ENCODE measurements at regions not wholly inside any gene's neighbourhood (a gene's known extent, or its start where the extent isn't known, plus 50 kb on each side); places are given as distances from the start of the nearest gene placed in this dataset.

DNA sequence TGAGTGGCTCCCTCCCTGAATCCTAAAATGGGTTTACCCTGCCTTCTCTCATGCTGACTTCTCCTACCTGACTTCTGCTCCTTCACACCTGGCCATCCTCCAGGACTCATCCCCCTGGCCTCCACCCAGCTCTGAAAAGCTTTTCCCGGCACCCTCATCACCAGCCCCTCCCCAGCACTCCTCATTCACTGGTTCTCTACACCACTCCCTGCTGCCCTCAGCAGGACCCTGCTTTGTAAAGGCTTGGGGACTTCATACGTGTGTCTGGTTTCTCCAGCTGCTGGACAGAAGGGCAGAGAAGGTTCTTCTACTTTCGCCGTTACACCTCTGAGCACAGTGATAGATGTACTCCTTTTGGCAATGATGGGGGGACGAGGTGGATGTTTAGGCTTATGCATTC, 184.9 kb upstream of the UBE3A start:
- no peak for FAIRE-seq
- no peak for TF ChIP-seq GATA2 (IDR thresholded peaks at IDR 0.05; ENCODE audit: insufficient read depth, insufficient read length, low read depth, low read length)

DNA sequence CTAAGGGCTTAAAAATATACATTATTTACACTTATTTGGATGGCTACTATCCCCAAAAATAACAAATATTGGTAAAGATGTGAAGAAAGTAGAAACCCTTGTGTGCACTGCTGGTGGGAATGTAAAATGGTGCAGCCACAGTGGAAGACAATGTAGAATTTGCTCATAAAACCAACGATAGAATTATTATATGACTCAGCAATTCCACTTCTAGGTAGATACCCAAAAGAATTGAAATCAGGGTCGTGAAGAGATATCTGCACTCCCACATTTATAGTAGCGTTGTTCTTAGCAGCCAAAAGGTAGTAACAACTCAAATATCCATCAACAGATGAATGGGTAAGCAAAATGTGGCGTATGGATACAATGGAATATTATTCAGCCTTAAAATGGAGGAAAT, 181.6 kb upstream of the UBE3A start:
- Histone ChIP-seq H3K27ac (ENCODE audit: insufficient read depth, low read depth, low read length) (no peak overlapping the region), H3K36me3 (ENCODE audit: control insufficient read depth in 2 of 2, extremely low read depth in 1 of 2, insufficient read depth in 2 of 2, low read length in 2 of 2) (no peaks in the 10 kb centered on the region), H4K20me1 (replicated peaks; ENCODE audit: control insufficient read depth, extremely low read depth, insufficient read depth, low read length) (no peaks in the 10 kb centered on the region), H3K4me2 (ENCODE audit: insufficient read depth, low read length) (no peak overlapping the region), H3K4me3 (replicated peaks in 1 of 3; ENCODE audit: insufficient read depth in 1 of 3, low read depth in 1 of 3, low read length in 3 of 3) (no peak overlapping the region), H3K9me3 (replicated peaks; ENCODE audit: control insufficient read depth, insufficient read depth, low read length) (peaks cover 8% of the 10 kb centered on the region), H3K9me1 (replicated peaks; ENCODE audit: control insufficient read depth, extremely low read depth, insufficient read depth, low read length) (no peaks in the 10 kb centered on the region), H3K79me2 (ENCODE audit: control insufficient read depth, insufficient read depth, low read length) (no peaks in the 10 kb centered on the region), H3K9ac (replicated peaks; ENCODE audit: extremely low read depth, insufficient read depth, low read length) (no peak overlapping the region), H3K27me3 (ENCODE audit: control insufficient read depth in 2 of 2, insufficient read depth in 2 of 2, low read length in 2 of 2) (no peaks in the 10 kb centered on the region), H2AFZ (ENCODE audit: low read depth, low read length) (no peak overlapping the region), H3K4me1 (ENCODE audit: control insufficient read depth, extremely low read depth, insufficient read depth, low read length) (no peaks in the 10 kb centered on the region)
- dilution Hi-C loops (cut with MboI; ENCODE audit: extremely low pct_ligation_motif_present, low sequenced_read_pairs) (no loop called here), intact Hi-C loops (cut with micrococcal nuclease) (no loop called here)
- FAIRE-seq (no peak), DNase-seq (ENCODE audit: low read depth, low spot score) (no peak)
- ChIA-PET CTCF (no interaction called here), POLR2A (no interaction called here)
- TF ChIP-seq, protein P1, sequence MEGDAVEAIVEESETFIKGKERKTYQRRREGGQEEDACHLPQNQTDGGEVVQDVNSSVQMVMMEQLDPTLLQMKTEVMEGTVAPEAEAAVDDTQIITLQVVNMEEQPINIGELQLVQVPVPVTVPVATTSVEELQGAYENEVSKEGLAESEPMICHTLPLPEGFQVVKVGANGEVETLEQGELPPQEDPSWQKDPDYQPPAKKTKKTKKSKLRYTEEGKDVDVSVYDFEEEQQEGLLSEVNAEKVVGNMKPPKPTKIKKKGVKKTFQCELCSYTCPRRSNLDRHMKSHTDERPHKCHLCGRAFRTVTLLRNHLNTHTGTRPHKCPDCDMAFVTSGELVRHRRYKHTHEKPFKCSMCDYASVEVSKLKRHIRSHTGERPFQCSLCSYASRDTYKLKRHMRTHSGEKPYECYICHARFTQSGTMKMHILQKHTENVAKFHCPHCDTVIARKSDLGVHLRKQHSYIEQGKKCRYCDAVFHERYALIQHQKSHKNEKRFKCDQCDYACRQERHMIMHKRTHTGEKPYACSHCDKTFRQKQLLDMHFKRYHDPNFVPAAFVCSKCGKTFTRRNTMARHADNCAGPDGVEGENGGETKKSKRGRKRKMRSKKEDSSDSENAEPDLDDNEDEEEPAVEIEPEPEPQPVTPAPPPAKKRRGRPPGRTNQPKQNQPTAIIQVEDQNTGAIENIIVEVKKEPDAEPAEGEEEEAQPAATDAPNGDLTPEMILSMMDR (IDR thresholded peaks at IDR 0.05; ENCODE audit: extremely low read depth in 1 of 2, insufficient read depth in 1 of 2, low read depth in 1 of 2, low read length in 2 of 2) = no peak
- TF ChIP-seq POLR2A (IDR thresholded peaks at IDR 0.05; ENCODE audit: low read depth, low read length) (no peak), FOS (IDR thresholded peaks at IDR 0.05; ENCODE audit: borderline replicate concordance, insufficient read depth, low read length) (no peak), JUN (IDR thresholded peaks at IDR 0.05; ENCODE audit: borderline replicate concordance, insufficient read depth, insufficient read length, low read depth) (no peak), GATA2 (IDR thresholded peaks at IDR 0.05; ENCODE audit: insufficient read depth, insufficient read length, low read depth, low read length) (no peak), EZH2 (IDR thresholded peaks at IDR 0.05; ENCODE audit: borderline replicate concordance, low read depth, low read length, severe bottlenecking) (no peak), POLR2AphosphoS5 (IDR thresholded peaks at IDR 0.05; ENCODE audit: insufficient read depth, low read depth, low read length) (no peak), MYC (IDR thresholded peaks at IDR 0.05; ENCODE audit: low read depth, low read length) (no peak)
- TF ChIP-seq, protein P2, sequence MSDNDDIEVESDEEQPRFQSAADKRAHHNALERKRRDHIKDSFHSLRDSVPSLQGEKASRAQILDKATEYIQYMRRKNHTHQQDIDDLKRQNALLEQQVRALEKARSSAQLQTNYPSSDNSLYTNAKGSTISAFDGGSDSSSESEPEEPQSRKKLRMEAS (IDR thresholded peaks at IDR 0.05; ENCODE audit: insufficient read depth, insufficient read length) = no peak
- no TSS peak for BruUV-seq (replicated peaks)

More for the DNA sequence above, 184.9 kb upstream of the UBE3A start:
- H3K9me1 ChIP-seq (replicated peaks; ENCODE audit: control insufficient read depth, extremely low read depth, insufficient read depth, low read length) = no peaks in the 10 kb centered on the region
- dilution Hi-C loops (cut with MboI; ENCODE audit: extremely low pct_ligation_motif_present, low sequenced_read_pairs) = no loop called here
- H3K9ac ChIP-seq (replicated peaks; ENCODE audit: extremely low read depth, insufficient read depth, low read length) = no peak overlapping the region
- ChIA-PET CTCF (no interaction called here), POLR2A (no interaction called here)
- no peaks in the 10 kb centered on the region for H3K4me1 ChIP-seq (ENCODE audit: control insufficient read depth, extremely low read depth, insufficient read depth, low read length)
- H3K4me3 ChIP-seq (replicated peaks in 1 of 3; ENCODE audit: insufficient read depth in 1 of 3, low read depth in 1 of 3, low read length in 3 of 3) = no peak overlapping the region
- H3K9me3 ChIP-seq (replicated peaks; ENCODE audit: control insufficient read depth, insufficient read depth, low read length) = peaks cover 2% of the 10 kb centered on the region
- H4K20me1 ChIP-seq (replicated peaks; ENCODE audit: control insufficient read depth, extremely low read depth, insufficient read depth, low read length) = no peaks in the 10 kb centered on the region
- H3K79me2 ChIP-seq (ENCODE audit: control insufficient read depth, insufficient read depth, low read length) = no peaks in the 10 kb centered on the region
- intact Hi-C loops (cut with micrococcal nuclease) = no loop called here
- no peaks in the 10 kb centered on the region for H3K36me3 ChIP-seq (ENCODE audit: control insufficient read depth in 2 of 2, extremely low read depth in 1 of 2, insufficient read depth in 2 of 2, low read length in 2 of 2)
- DNase-seq (ENCODE audit: low read depth, low spot score) = no peak
- no peak overlapping the region for H2AFZ ChIP-seq (ENCODE audit: low read depth, low read length)
- no TSS peak for BruUV-seq (replicated peaks)
- H3K4me2 ChIP-seq (ENCODE audit: insufficient read depth, low read length) = no peak overlapping the region
- H3K27ac ChIP-seq (ENCODE audit: insufficient read depth, low read depth, low read length) = no peak overlapping the region
- H3K27me3 ChIP-seq (ENCODE audit: control insufficient read depth in 2 of 2, insufficient read depth in 2 of 2, low read length in 2 of 2) = no peaks in the 10 kb centered on the region
